Heart left ventricle (tissue), 16 donors: ENCODE measurements at regions not wholly inside any gene's neighbourhood (a gene's known extent, or its start where the extent isn't known, plus 50 kb on each side); places are given as distances from the start of the nearest gene placed in this dataset.

Experiments
- ATAC-seq, 4 donors: fragments of 200-7000 bp; cut with Tn5 transposase; one replicate each; pipeline ENCODE4 v1.9.1; 2020 to 2022; ENCODE audit warnings: moderate library complexity in 4 of 4, mild to moderate bottlenecking in 3 of 4, moderate number of reproducible peaks in 1 of 4
- DNase-seq, 5 donors: peaks; one replicate each; pipeline ENCODE4 v3.0.0-alpha.2; 2020
- H3K27ac ChIP-seq, 12 donors: fragments of 200-600 bp; sonication (generic) in 4 of 12; one replicate each; pipeline versions ENCODE4 v1.5.0 to v1.8.0; 2016 to 2022; ENCODE audit warnings: mild to moderate bottlenecking in 2 of 12
- H3K27me3 ChIP-seq, 9 donors: fragments of 200-600 bp; sonication (generic) in 2 of 9; one replicate each; pipeline versions ENCODE4 v1.5.1 to v1.8.0; 2016 to 2022; ENCODE audit warnings: mild to moderate bottlenecking in 3 of 9
- H3K36me3 ChIP-seq, 9 donors: fragments of 200-600 bp; sonication (generic) in 2 of 9; one replicate each; pipeline versions ENCODE4 v1.5.0 to v1.8.0; 2018 to 2022; ENCODE audit warnings: mild to moderate bottlenecking in 2 of 9
- H3K4me1 ChIP-seq, 12 donors: fragments of 200-600 bp; sonication (generic) in 4 of 12; one replicate each; pipeline versions ENCODE4 v1.5.0 to v1.8.0; 2016 to 2022; ENCODE audit warnings: mild to moderate bottlenecking in 3 of 12
- H3K4me3 ChIP-seq, 12 donors: fragments of 200-600 bp; sonication (generic) in 4 of 12; one replicate each; pipeline versions ENCODE4 v1.5.0 to v1.8.0; 2017 to 2022; ENCODE audit warnings: mild to moderate bottlenecking in 9 of 12, moderate library complexity in 4 of 12
- H3K9me3 ChIP-seq, 12 donors: fragments of 200-600 bp; sonication (generic) in 4 of 12; one replicate each; pipeline versions ENCODE4 v1.5.0 to v1.8.0; 2016 to 2022; ENCODE audit warnings: mild to moderate bottlenecking in 1 of 12
- POLR2A ChIP-seq, 2 donors: fragments of 450-650 bp; IDR thresholded peaks; one replicate each; pipeline ENCODE4 v1.6.1; 2017; ENCODE audit warnings: antibody characterized with exemption in 2 of 2, mild to moderate bottlenecking in 2 of 2, moderate library complexity in 2 of 2
- WGBS, 4 donors: extraction: QIAGEN DNeasy Blood & Tissue Kit in 2 of 4; methylation state at CpG; one replicate each; pipeline versions ENCODE4 v1.1.5 to v1.1.7; 2013 to 2018; 5-methylcytosine and 5-hydroxymethylcytosine counted together
- intact Hi-C, 10 donors: fragments of 100-400 bp; cut with DNase I; formaldehyde crosslinking; loops; one replicate each; pipeline versions ENCODE4 v1.11.1 to v1.14.2; 2022
- TF ChIP-seq, protein P1 (sequence below), 12 donors: fragments of 200-600 bp; sonication (generic) in 4 of 12; IDR thresholded peaks; one replicate each; pipeline versions ENCODE4 v1.5.0 to v1.8.0; 2018 to 2022; ENCODE audit warnings: antibody characterized with exemption in 12 of 12, mild to moderate bottlenecking in 5 of 12
- donor health status: ischemic (EF 13 %, LVEDD 7.1; RV severe dilation, severe dysfunction).
- donor health status: healthy with polysubstance abuse.
- donor health status: DM: no; HTN: yes; CAD: no.
- donor health status: DM: no; HTN: no; CAD: no.
- donor health status: ischemic (EF 25% LVEDD 6.9; RV normal size, moderate dysfunction).
- donor health status: ischemic (EF 25% LVEDD 5.7; RV mildly dilated, moderate dysfunction).
- donor health status: healthy.
- donor health status: DM: yes; HTN: yes; CAD: no.
- donor health status: ischemic (EF 35%, LVEDD 5.7; RV mildly dilated, moderate dysfunction).
- donor health status: nonischemic (EF 11% LVEDD 7.7; RV severe dilation, severe dysfunction).
- donor health status: DM: yes; HTN: yes; CAD: no.
- donor health status: PGD.
- donor health status: ischemic (EF 29% LVEDD 5.4; RV normal size, mild dysfunction).
- donor health status: nonischemic (EF 23%, LVEDD 6.1; RV moderate dilation, normal function).

DNA sequence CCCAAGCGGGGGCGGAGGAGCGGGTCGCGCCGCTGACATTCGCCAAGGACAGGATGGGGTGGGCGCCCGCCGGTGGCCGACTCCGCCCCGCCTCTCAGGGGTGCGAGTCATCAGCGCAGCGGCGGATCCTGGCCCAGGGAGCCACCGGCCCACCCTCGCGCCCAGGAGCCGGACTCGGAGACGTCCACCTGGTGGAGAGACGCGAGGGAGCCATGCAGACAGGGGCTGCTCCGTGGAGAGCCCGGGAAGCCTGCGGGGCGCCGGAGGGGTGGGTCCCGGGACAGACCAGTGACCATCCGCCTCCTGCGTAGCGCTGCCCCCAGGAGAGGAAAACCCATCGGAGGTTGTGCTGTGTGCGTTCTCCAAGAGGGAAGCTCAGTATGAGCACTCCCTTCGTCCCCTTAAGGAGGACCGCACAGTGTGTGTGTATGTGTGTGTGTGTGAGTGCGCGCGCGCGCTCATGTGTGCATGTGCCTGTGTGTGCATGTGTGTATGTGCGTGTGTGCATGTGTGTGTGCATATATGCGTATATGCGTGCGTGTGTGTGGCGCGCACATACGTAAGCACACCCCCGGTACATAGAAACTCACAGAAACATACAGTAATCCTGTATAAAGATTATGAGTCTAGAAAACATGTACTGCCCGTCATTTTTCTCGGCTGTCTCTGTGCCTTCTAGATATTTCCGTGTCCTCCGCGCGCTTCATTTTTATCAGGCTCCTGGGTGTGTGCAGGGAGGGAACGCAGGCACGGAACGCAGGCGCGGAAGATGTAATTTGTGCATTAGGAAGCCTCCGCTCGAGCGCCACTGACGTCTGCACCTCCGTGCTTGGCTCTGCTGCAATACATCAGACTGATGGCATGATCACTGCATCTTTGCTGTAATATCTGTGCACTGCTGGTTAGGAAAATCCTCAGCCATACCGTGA, 158.9 kb downstream of the TBXT start:
- ATAC-seq (no peak), DNase-seq (peak in 3 of 5 donors; percentile 28 to 69 (median 31))
- peaks cover 0 to 4% (median 0%) of the 10 kb centered on the region in 12 donors for H3K9me3 ChIP-seq
- TF ChIP-seq, protein P1, sequence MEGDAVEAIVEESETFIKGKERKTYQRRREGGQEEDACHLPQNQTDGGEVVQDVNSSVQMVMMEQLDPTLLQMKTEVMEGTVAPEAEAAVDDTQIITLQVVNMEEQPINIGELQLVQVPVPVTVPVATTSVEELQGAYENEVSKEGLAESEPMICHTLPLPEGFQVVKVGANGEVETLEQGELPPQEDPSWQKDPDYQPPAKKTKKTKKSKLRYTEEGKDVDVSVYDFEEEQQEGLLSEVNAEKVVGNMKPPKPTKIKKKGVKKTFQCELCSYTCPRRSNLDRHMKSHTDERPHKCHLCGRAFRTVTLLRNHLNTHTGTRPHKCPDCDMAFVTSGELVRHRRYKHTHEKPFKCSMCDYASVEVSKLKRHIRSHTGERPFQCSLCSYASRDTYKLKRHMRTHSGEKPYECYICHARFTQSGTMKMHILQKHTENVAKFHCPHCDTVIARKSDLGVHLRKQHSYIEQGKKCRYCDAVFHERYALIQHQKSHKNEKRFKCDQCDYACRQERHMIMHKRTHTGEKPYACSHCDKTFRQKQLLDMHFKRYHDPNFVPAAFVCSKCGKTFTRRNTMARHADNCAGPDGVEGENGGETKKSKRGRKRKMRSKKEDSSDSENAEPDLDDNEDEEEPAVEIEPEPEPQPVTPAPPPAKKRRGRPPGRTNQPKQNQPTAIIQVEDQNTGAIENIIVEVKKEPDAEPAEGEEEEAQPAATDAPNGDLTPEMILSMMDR (IDR thresholded peaks at IDR 0.05) = no peak
- WGBS, 4 donors = 2 to 7% (median 3%) methylated on average over 50 to 68 of the region's 68 CpGs
- peaks cover 12 to 77% (median 56%) of the 10 kb centered on the region in 9 donors for H3K27me3 ChIP-seq
- peaks cover 0 to 38% (median 21%) of the 10 kb centered on the region in 12 donors for H3K4me1 ChIP-seq
- H3K36me3 ChIP-seq = no peaks in the 10 kb centered on the region
- H3K27ac ChIP-seq = peak overlapping the region in 1 of 12 donors; percentile 37
- intact Hi-C loops = loop anchor here in 2 of 10 donors (5.0 kb wide), 1 partner anchor 89 kb away; no protein-coding TSS in a partner anchor
- H3K4me3 ChIP-seq = peak overlapping the region; percentile 17 to 46 (median 36)

DNA sequence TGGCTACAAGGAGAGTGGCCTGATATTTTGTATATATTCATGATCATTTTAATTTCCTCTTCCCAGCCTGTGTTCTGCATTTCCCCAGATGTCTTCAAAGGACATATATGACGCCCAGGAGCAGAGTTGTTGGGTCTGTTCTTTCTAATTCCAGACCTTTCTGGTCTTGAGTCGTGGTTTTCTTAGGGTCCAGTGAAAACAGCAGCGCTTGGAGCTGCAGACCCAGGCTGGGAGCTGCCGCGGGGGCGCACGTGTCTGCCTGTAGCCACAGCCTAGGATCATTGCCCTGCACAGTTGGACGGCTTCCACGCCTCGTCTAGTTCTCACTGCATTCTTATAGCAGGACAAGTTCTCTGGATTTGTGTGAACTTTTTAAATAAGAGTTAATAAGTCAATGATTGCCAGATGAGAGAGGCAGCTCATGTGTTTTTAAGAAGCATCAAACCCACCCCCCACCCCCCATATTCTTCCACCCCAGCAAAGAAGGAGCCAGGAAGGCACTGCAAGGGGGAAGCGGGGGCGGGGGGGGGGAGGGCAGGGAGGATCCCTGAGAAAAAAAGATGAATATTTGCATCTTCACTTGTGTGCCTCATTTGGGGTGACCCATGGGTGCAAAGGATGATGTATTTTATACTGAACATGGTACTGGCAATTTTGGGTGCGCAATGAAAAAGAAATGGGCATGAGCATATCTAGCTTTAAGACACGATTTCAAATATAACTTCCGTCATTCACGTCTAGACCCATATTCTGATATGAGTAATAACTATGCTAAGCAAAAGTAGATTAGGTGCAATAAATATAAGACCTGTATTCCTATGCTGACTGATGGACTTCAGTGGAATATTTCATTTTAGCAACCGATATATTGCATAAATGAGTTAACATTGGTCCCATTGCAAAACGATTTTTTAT, 160.0 kb downstream of the TBXT start:
- no peak for TF ChIP-seq POLR2A (IDR thresholded peaks at IDR 0.05)
- TF ChIP-seq, protein P1 (IDR thresholded peaks at IDR 0.05) = no peak
- WGBS, 4 donors = 6 to 11% (median 9%) methylated on average over 18 of the region's 18 CpGs
- DNase-seq = peak; percentile 68 to 84 (median 71)
- peak in 2 of 4 donors; percentile 29 to 36 for ATAC-seq
- peak overlapping the region in 7 of 12 donors; percentile 2 to 44 (median 39) for H3K4me3 ChIP-seq
- peak overlapping the region in 3 of 12 donors; percentile 73 to 93 (median 90) for H3K27ac ChIP-seq
- no peaks in the 10 kb centered on the region for H3K36me3 ChIP-seq
- peaks cover 0 to 4% (median 0%) of the 10 kb centered on the region in 12 donors for H3K9me3 ChIP-seq
- peaks cover 12 to 77% (median 56%) of the 10 kb centered on the region in 9 donors for H3K27me3 ChIP-seq
- peaks cover 0 to 38% (median 21%) of the 10 kb centered on the region in 12 donors for H3K4me1 ChIP-seq
- intact Hi-C loops = loop anchor here in 2 of 10 donors (5.0 kb wide), 1 partner anchor 90 kb away; no protein-coding TSS in a partner anchor

DNA sequence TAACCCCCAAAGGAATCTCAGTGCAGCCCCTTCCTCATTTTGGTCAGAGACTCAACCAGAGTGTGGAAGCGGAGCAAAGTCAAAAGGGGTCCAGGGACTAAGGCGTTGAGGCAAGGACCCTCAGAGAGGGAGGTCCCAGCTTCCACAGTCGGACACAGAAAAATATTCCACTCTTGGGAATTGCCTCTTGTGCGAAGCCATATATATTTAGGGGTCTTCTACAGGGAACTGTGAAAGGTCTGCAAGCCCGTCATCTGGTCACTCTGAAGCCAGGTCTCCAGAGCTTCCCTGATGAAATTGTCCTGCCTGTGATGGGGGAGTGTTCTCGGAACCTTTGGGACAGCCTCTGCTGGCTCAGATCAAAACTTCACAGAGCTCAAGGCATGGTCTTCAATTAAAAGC, 160.8 kb downstream of the TBXT start:
- WGBS, 4 donors = 9 to 32% (median 12%) methylated on average over 3 to 6 of the region's 6 CpGs
- TF ChIP-seq, protein P1 (IDR thresholded peaks at IDR 0.05) = no peak
- TF ChIP-seq POLR2A (IDR thresholded peaks at IDR 0.05) = no peak
- ATAC-seq (no peak), DNase-seq (no peak)
- H3K4me1 ChIP-seq = peaks cover 0 to 38% (median 21%) of the 10 kb centered on the region in 12 donors
- no peaks in the 10 kb centered on the region for H3K36me3 ChIP-seq
- peak overlapping the region in 7 of 12 donors; percentile 39 to 52 (median 47) for H3K4me3 ChIP-seq
- intact Hi-C loops = loop anchor here in 2 of 10 donors (5.0 kb wide), 1 partner anchor 90 kb away; no protein-coding TSS in a partner anchor
- H3K27me3 ChIP-seq = peaks cover 12 to 72% (median 54%) of the 10 kb centered on the region in 9 donors
- peak overlapping the region in 6 of 12 donors; percentile 67 to 93 (median 80) for H3K27ac ChIP-seq
- H3K9me3 ChIP-seq = peaks cover 0 to 4% (median 0%) of the 10 kb centered on the region in 12 donors
